NCI-H748 treated with DMSO at 0.1 percent for 48 hours (cell line): ENCODE measurements at regions not wholly inside any gene's neighbourhood (a gene's known extent, or its start where the extent isn't known, plus 50 kb on each side); places are given as distances from the start of the nearest gene placed in this dataset.
"Not testable (repeated sequence)": the region's sequence is repeated elsewhere in the genome, so short reads cannot be mapped to it uniquely, and the experiment has no call there.

Experiments
- DNase-seq: peaks from one replicate; lab custom pipeline; 2025; lab: John Stamatoyannopoulos, UW

- DNase-seq, result no peak
Observed at GRCh38 chr14:55898938-55899337, 219.3 kb upstream of the PELI2 start.

- no peak for DNase-seq
Observed at GRCh38 chr14:55899531-55899930, 218.7 kb upstream of the PELI2 start.

- DNase-seq, result no peak
Observed at GRCh38 chr14:55900749-55901148, 217.5 kb upstream of the PELI2 start.

GRCh38 chr14:55901291-55901690 lies 216.9 kb upstream of the PELI2 start:
- no peak for DNase-seq

GRCh38 chr14:55902241-55902640 lies 216.0 kb upstream of the PELI2 start:
- no peak for DNase-seq

- DNase-seq, result no peak
Observed at GRCh38 chr14:55904086-55904485, 214.1 kb upstream of the PELI2 start.

- DNase-seq, result no peak
Observed at GRCh38 chr14:55908106-55908505, 210.1 kb upstream of the PELI2 start.

GRCh38 chr14:55909879-55910278 lies 208.3 kb upstream of the PELI2 start:
- no peak for DNase-seq

GRCh38 chr14:55910601-55911243 lies 207.5 kb upstream of the PELI2 start:
- no peak for DNase-seq

GRCh38 chr14:55911776-55912175 lies 206.4 kb upstream of the PELI2 start:
- DNase-seq, result no peak

- DNase-seq, result no peak
Observed at GRCh38 chr14:55912344-55912743, 205.9 kb upstream of the PELI2 start.

- no peak for DNase-seq
Observed at GRCh38 chr14:55913324-55914025, 204.7 kb upstream of the PELI2 start.

- no peak for DNase-seq
Observed at GRCh38 chr14:55914771-55915170, 203.4 kb upstream of the PELI2 start.

- no peak for DNase-seq
Observed at GRCh38 chr14:55915456-55915855, 202.8 kb upstream of the PELI2 start.

GRCh38 chr14:55919800-55920199 lies 198.4 kb upstream of the PELI2 start:
- DNase-seq, result not testable (repeated sequence)

GRCh38 chr14:55921511-55921910 lies 196.7 kb upstream of the PELI2 start:
- DNase-seq, result no peak

GRCh38 chr14:55926007-55926406 lies 192.2 kb upstream of the PELI2 start:
- peak; percentile 93 for DNase-seq

- no peak for DNase-seq
Observed at GRCh38 chr14:55927028-55927427, 191.2 kb upstream of the PELI2 start.

GRCh38 chr14:55928276-55928675 lies 189.9 kb upstream of the PELI2 start:
- no peak for DNase-seq

GRCh38 chr14:55929136-55929535 lies 189.1 kb upstream of the PELI2 start:
- DNase-seq, result no peak

GRCh38 chr14:55930016-55930784 lies 188.0 kb upstream of the PELI2 start:
- no peak for DNase-seq

GRCh38 chr14:55936691-55937090 lies 181.5 kb upstream of the PELI2 start:
- no peak for DNase-seq

- no peak for DNase-seq
Observed at GRCh38 chr14:55938249-55938791, 179.9 kb upstream of the PELI2 start.
